PC-9 (cell line): ENCODE measurements at regions not wholly inside any gene's neighbourhood (a gene's known extent, or its start where the extent isn't known, plus 50 kb on each side); places are given as distances from the start of the nearest gene placed in this dataset.

Experiments
- BruUV-seq: library from RNA; stranded (reverse); fragments of 400-500 nt; replicated peaks from 2 replicates; lab custom pipeline; 2021; lab: Mats Ljungman, UMichigan
- CTCF ChIA-PET: fragments of 300-600 bp; sonication (Branson Sonifier 250); formaldehyde crosslinking; loops from one replicate; lab custom pipeline; 2022; ENCODE audit warnings: antibody characterized with exemption; lab: Charles Lee
- POLR2A ChIA-PET: fragments of 300-600 bp; sonication (Branson Sonifier 250); formaldehyde crosslinking; loops from one replicate; lab custom pipeline; 2022; ENCODE audit warnings: antibody characterized with exemption; ENCODE audit not compliant: unreplicated experiment; lab: Charles Lee
- DNase-seq, 2 experiments: peaks; one replicate each; pipeline versions ENCODE4 v3.0.0 to v3.0.0-alpha.2; 2015 to 2022; ENCODE audit warnings: mixed read lengths in 1 of 2
- H2AFZ ChIP-seq: fragments of 200-600 bp; sonication (generic); 2 replicates; pipeline ENCODE4 v1.8.1; 2017; ENCODE audit warnings: antibody characterized with exemption
- H3F3A ChIP-seq: fragments of 200-600 bp; sonication (generic); 2 replicates; pipeline ENCODE4 v1.8.1; 2017; ENCODE audit warnings: antibody characterized with exemption, mild to moderate bottlenecking, low read depth; ENCODE audit not compliant: insufficient read depth
- H3K27ac ChIP-seq: fragments of 200-600 bp; sonication (generic); 2 replicates; pipeline ENCODE4 v1.6.1; 2016; ENCODE audit warnings: mixed run types
- H3K27me3 ChIP-seq: fragments of 200-600 bp; sonication (generic); 2 replicates; pipeline ENCODE4 v1.6.1; 2016; ENCODE audit warnings: low read depth, mixed run types; ENCODE audit not compliant: insufficient read depth
- H3K36me3 ChIP-seq: fragments of 200-600 bp; sonication (generic); 2 replicates; pipeline ENCODE4 v1.6.1; 2016; ENCODE audit warnings: low read depth, mixed run types
- H3K4me1 ChIP-seq: fragments of 200-600 bp; sonication (generic); replicated peaks from 2 replicates; pipeline ENCODE4 v1.6.1; 2016; ENCODE audit warnings: mixed run types; ENCODE audit not compliant: insufficient read depth
- H3K4me2 ChIP-seq: fragments of 200-600 bp; sonication (generic); 2 replicates; pipeline ENCODE4 v1.6.1; 2017; ENCODE audit warnings: mixed run types
- H3K4me3 ChIP-seq: fragments of 200-600 bp; sonication (generic); 2 replicates; pipeline ENCODE4 v1.6.1; 2016; ENCODE audit warnings: mixed run types
- H3K79me2 ChIP-seq: fragments of 200-600 bp; sonication (generic); 2 replicates; pipeline ENCODE4 v1.6.1; 2017; ENCODE audit warnings: low read depth, mixed run types
- H3K9me2 ChIP-seq: fragments of 200-600 bp; sonication (generic); 2 replicates; pipeline ENCODE4 v1.8.1; 2017; ENCODE audit warnings: mild to moderate bottlenecking; ENCODE audit not compliant: insufficient read depth
- H3K9me3 ChIP-seq: fragments of 200-600 bp; sonication (generic); 2 replicates; pipeline ENCODE4 v1.8.1; 2016; ENCODE audit warnings: low read depth; ENCODE audit not compliant: insufficient read depth
- H4K20me1 ChIP-seq: fragments of 200-600 bp; sonication (generic); 2 replicates; pipeline ENCODE4 v1.8.1; 2017; ENCODE audit not compliant: insufficient read depth
- EZH2 ChIP-seq: fragments of 200-600 bp; sonication (generic); IDR thresholded peaks from 2 replicates; pipeline ENCODE4 v1.8.0; 2017; ENCODE audit warnings: antibody characterized with exemption, low read depth
- intact Hi-C: fragments of 100-400 bp; cut with micrococcal nuclease; formaldehyde crosslinking; loops from one replicate; pipeline ENCODE4 v1.10.0; 2022; ENCODE audit not compliant: unreplicated experiment
- TF ChIP-seq, protein P1 (sequence below): fragments of 200-600 bp; sonication (generic); conservative IDR thresholded peaks from 2 replicates; pipeline ENCODE4 v1.6.1; 2017; ENCODE audit warnings: mixed run types, antibody characterized with exemption, mild to moderate bottlenecking, moderate library complexity

- no peak for DNase-seq
- H3K4me1 ChIP-seq = no peaks in the 10 kb centered on the region
- H3F3A ChIP-seq = no peaks in the 10 kb centered on the region
- no peak overlapping the region for H3K4me3 ChIP-seq
- CTCF ChIA-PET = no interaction called here
- no peaks in the 10 kb centered on the region for H3K27me3 ChIP-seq
- no peak overlapping the region for H2AFZ ChIP-seq
- H4K20me1 ChIP-seq = no peaks in the 10 kb centered on the region
- H3K9me2 ChIP-seq = no peaks in the 10 kb centered on the region
- no TSS peak for BruUV-seq
- POLR2A ChIA-PET = no interaction called here
- H3K36me3 ChIP-seq = no peaks in the 10 kb centered on the region
- no peak overlapping the region for H3K4me2 ChIP-seq
- H3K9me3 ChIP-seq = no peaks in the 10 kb centered on the region
- TF ChIP-seq, protein P1, sequence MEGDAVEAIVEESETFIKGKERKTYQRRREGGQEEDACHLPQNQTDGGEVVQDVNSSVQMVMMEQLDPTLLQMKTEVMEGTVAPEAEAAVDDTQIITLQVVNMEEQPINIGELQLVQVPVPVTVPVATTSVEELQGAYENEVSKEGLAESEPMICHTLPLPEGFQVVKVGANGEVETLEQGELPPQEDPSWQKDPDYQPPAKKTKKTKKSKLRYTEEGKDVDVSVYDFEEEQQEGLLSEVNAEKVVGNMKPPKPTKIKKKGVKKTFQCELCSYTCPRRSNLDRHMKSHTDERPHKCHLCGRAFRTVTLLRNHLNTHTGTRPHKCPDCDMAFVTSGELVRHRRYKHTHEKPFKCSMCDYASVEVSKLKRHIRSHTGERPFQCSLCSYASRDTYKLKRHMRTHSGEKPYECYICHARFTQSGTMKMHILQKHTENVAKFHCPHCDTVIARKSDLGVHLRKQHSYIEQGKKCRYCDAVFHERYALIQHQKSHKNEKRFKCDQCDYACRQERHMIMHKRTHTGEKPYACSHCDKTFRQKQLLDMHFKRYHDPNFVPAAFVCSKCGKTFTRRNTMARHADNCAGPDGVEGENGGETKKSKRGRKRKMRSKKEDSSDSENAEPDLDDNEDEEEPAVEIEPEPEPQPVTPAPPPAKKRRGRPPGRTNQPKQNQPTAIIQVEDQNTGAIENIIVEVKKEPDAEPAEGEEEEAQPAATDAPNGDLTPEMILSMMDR = no peak
- no peak for TF ChIP-seq EZH2
- H3K27ac ChIP-seq = no peak overlapping the region
- intact Hi-C loops = no loop called here
- H3K79me2 ChIP-seq = no peaks in the 10 kb centered on the region
These were observed 479.4 kb downstream of the ENC1 start for GRCh38 chr5:74161170-74161569.

DNA sequence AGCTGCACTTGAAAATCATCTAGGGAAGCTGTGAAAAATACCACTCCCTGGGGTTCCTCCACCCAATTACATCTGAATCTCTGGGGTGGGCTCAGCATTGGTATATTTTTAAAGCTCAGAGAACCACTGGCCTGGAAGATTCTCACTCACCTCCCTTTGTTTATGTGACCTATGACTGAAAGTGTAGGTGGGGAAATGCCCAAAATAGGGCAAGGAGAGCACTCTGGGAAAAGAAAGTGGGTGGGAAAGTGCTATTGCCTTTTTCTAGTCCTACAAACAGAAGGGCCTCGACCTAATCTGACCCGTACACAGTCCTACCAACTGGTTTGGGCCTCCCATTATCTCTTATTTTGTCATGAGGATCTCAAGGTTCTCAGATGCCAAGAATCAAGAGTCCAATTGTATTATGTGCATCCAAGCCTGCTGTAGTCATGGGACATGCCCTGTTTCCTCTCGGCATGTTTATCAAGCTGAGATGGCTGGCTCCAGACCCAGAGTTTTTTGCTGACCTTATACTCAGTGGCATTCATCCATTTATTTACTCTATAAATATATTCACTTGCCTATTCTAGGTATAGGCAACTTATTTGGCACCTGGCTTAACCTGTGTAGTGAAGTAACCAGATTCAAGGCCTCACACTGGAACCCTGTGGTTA lies 483.7 kb downstream of the ENC1 start:
- H3K27ac ChIP-seq = no peak overlapping the region
- TF ChIP-seq, protein P1 = no peak
- no peak for TF ChIP-seq EZH2
- intact Hi-C loops = no loop called here
- no peaks in the 10 kb centered on the region for H3K9me2 ChIP-seq
- H3K27me3 ChIP-seq = no peaks in the 10 kb centered on the region
- no peaks in the 10 kb centered on the region for H3K79me2 ChIP-seq
- no peaks in the 10 kb centered on the region for H3K36me3 ChIP-seq
- no peaks in the 10 kb centered on the region for H4K20me1 ChIP-seq
- ChIA-PET CTCF (no interaction called here), POLR2A (no interaction called here)
- H3K9me3 ChIP-seq = no peaks in the 10 kb centered on the region
- no peak overlapping the region for H3K4me3 ChIP-seq
- no peak overlapping the region for H2AFZ ChIP-seq
- H3K4me2 ChIP-seq = no peak overlapping the region
- no peaks in the 10 kb centered on the region for H3F3A ChIP-seq
- no TSS peak for BruUV-seq
- no peak for DNase-seq
- no peaks in the 10 kb centered on the region for H3K4me1 ChIP-seq

GRCh38 chr5:74155501-74155900 lies 485.0 kb downstream of the ENC1 start:
- no peaks in the 10 kb centered on the region for H4K20me1 ChIP-seq
- intact Hi-C loops = no loop called here
- ChIA-PET CTCF (no interaction called here), POLR2A (no interaction called here)
- H3K9me2 ChIP-seq = no peaks in the 10 kb centered on the region
- H3F3A ChIP-seq = no peaks in the 10 kb centered on the region
- H3K4me3 ChIP-seq = no peak overlapping the region
- no peak for TF ChIP-seq EZH2
- TF ChIP-seq, protein P1 = no peak
- no peaks in the 10 kb centered on the region for H3K9me3 ChIP-seq
- H3K4me1 ChIP-seq = no peaks in the 10 kb centered on the region
- no peaks in the 10 kb centered on the region for H3K27me3 ChIP-seq
- no peak for DNase-seq
- BruUV-seq = no TSS peak
- no peak overlapping the region for H3K27ac ChIP-seq
- no peaks in the 10 kb centered on the region for H3K36me3 ChIP-seq
- no peak overlapping the region for H3K4me2 ChIP-seq
- no peak overlapping the region for H2AFZ ChIP-seq
- H3K79me2 ChIP-seq = no peaks in the 10 kb centered on the region
